ENCODE measurements at regions not wholly inside any gene's neighbourhood (a gene's known extent, or its start where the extent isn't known, plus 50 kb on each side); places are given as distances from the start of the nearest gene placed in this dataset.
"Not testable (repeated sequence)": the region's sequence is repeated elsewhere in the genome, so short reads cannot be mapped to it uniquely, and the experiment has no call there.

- H3K4me3 ChIP-seq (ENCODE audit: low read depth, low read length), result no peak overlapping the region
Observed at GRCh38 chr3:95335517-95335916, 1272.7 kb downstream of the NSUN3 start.

GRCh38 chr3:95338446-95338845, 1275.6 kb downstream of the NSUN3 start:
- no peak overlapping the region for H3K4me3 ChIP-seq (ENCODE audit: low read depth, low read length)
- no peak for TF ChIP-seq CTCF (IDR thresholded peaks at IDR 0.05; ENCODE audit: borderline replicate concordance, insufficient read depth, low read depth, low read length)

More at GRCh38 chr3:95335517-95335916, 1272.7 kb downstream of the NSUN3 start:
- no peak for TF ChIP-seq CTCF (IDR thresholded peaks at IDR 0.05; ENCODE audit: borderline replicate concordance, insufficient read depth, low read depth, low read length)

- TF ChIP-seq CTCF (IDR thresholded peaks at IDR 0.05; ENCODE audit: borderline replicate concordance, insufficient read depth, low read depth, low read length), result no peak
- no peak overlapping the region for H3K4me3 ChIP-seq (ENCODE audit: low read depth, low read length)
Observed at GRCh38 chr3:95341314-95341713, 1278.5 kb downstream of the NSUN3 start.

GRCh38 chr3:95343228-95343627, 1280.4 kb downstream of the NSUN3 start:
- no peak for TF ChIP-seq CTCF (IDR thresholded peaks at IDR 0.05; ENCODE audit: borderline replicate concordance, insufficient read depth, low read depth, low read length)

GRCh38 chr3:95343767-95344166, 1280.9 kb downstream of the NSUN3 start:
- H3K4me3 ChIP-seq (ENCODE audit: low read depth, low read length), result no peak overlapping the region
- TF ChIP-seq CTCF (IDR thresholded peaks at IDR 0.05; ENCODE audit: borderline replicate concordance, insufficient read depth, low read depth, low read length), result no peak

More at GRCh38 chr3:95343228-95343627, 1280.4 kb downstream of the NSUN3 start:
- H3K4me3 ChIP-seq (ENCODE audit: low read depth, low read length), result no peak overlapping the region

- H3K4me3 ChIP-seq (ENCODE audit: low read depth, low read length), result not testable (repeated sequence)
Observed at GRCh38 chr3:95347936-95348335, 1285.1 kb downstream of the NSUN3 start.

GRCh38 chr3:95348879-95349278, 1286.0 kb downstream of the NSUN3 start:
- TF ChIP-seq CTCF (IDR thresholded peaks at IDR 0.05; ENCODE audit: borderline replicate concordance, insufficient read depth, low read depth, low read length), result no peak
- H3K4me3 ChIP-seq (ENCODE audit: low read depth, low read length), result no peak overlapping the region

- TF ChIP-seq CTCF (IDR thresholded peaks at IDR 0.05; ENCODE audit: borderline replicate concordance, insufficient read depth, low read depth, low read length), result no peak
- H3K4me3 ChIP-seq (ENCODE audit: low read depth, low read length), result no peak overlapping the region
Observed at GRCh38 chr3:95350049-95350448, 1287.2 kb downstream of the NSUN3 start.

Data from GM12875 (cell line).